ENCODE measurements at regions not wholly inside any gene's neighbourhood (a gene's known extent, or its start where the extent isn't known, plus 50 kb on each side); places are given as distances from the start of the nearest gene placed in this dataset.
"Not testable (repeated sequence)": the region's sequence is repeated elsewhere in the genome, so short reads cannot be mapped to it uniquely, and the experiment has no call there.

DNA sequence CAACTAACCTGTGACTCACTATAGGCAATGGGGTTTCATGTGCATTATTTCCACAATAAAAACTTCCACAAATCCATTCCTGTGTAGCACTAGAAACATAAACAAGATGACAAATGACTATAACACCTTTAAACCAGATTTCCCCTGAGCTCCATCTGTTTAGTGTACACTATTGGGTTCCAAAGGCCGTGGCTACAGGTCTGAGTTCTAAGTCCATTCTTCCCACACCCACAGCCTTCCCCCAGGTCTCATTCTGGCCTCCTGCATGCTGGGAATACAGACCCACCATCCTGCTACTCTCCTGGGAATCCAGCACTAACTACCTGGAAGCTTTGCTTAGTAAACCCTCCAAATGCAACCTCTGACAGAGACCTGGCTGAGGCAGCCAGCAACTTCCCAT is 460.2 kb downstream of the RPIA start:
- DNase-seq (ENCODE audit: low read depth in 2 of 2), result not testable (repeated sequence)

DNA sequence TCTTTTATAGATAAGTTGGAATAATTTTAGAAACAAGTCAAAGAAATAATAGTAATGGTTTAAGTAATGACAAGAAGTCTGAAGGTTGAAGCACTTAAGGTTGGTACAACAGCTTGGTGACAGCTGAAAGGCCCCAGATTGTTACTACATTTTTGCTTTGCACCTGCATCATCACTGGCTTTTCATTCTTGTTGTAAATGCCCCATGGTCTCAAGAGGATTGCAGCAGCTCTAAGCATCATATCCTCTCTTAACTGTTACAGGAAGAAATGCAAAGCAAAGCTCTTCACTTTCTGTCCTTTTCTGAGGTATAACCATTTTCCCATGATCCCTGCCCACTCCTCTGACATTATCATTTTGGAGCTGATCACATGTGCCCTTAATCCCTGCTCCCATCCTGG is 461.0 kb downstream of the RPIA start:
- not testable (repeated sequence) for DNase-seq (ENCODE audit: low read depth in 2 of 2)

DNA sequence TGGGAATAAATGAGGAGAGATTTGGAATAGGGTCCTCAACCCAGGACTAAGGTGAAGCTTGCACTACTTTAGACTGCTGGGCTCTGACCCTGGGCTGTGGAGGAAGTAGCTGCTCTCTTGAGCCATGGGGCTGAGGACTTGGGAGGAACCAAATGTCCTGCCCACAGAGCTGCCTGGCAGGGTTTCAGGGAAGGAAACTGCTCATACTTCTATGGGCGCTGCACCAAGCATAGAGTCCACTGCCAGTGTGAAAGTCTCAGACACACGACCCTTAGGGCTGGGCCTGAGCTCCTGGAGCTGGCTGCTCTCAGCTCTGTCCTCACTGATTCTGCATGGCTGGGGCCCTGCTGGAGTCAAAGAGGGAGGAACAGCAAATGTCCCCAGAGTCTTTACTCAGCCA is 461.7 kb downstream of the RPIA start:
- DNase-seq (ENCODE audit: low read depth in 2 of 2), result not testable (repeated sequence)

DNA sequence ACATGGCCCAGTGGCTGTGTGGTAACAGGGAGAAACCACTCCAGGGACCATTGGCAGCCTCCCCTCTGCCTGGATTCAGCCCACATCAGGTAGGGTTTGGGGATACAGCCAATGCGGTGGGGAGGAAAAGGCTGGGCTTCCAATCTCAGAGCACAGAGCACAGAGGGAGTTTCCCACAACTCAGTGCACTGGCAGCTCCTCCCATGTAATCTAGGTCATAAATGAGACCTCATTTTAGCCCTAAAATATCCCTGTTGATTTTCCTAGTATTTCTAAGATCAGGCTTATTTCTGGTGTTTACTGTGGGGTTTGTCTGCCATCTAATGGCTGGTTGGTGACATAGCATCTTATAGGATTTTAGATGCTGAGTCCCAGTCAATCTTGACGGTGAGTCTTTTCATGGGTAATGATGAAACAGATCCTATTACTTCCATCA is 462.8 kb downstream of the RPIA start:
- not testable (repeated sequence) for DNase-seq (ENCODE audit: low read depth in 2 of 2)

DNA sequence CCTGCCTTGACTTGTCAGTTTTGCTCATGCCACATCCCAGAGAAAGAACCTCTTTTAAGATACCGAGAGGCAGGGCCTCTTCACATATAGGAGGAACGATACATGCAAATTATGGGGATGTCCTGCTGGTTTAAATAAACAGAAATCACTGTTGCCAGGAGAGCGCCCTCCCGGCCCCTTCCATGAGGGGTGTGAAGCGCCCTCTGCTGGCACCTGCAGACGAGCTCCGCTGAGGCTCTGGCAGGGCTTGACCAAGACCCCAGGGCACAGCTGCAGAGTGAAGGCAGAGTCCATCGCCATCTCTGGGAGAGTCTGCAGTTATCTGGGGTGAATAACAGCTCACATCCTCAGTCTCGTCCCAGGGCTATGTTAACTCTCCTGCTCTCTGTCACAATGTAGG is 468.8 kb downstream of the RPIA start:
- not testable (repeated sequence) for DNase-seq (ENCODE audit: low read depth in 2 of 2)

DNA sequence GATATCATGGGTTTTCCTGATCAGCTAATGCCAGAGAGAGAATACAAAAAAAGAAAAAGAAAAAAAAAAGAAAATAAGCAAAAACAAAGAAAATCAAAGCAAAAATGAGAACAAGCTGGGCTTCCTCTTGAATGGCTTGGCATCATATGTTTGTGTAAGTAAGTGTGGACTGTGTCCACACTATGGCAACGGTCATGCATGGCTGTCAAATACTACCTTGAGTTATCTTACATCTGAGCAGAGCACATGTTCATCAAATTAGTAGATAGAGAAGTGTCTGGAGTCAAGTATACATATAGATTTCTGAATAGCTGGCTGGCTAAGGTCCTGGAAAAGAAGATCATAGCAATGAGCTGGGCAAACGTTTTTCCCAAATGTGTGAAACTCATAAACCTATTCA is 470.2 kb downstream of the RPIA start:
- DNase-seq (ENCODE audit: low read depth in 2 of 2), result not testable (repeated sequence)

DNA sequence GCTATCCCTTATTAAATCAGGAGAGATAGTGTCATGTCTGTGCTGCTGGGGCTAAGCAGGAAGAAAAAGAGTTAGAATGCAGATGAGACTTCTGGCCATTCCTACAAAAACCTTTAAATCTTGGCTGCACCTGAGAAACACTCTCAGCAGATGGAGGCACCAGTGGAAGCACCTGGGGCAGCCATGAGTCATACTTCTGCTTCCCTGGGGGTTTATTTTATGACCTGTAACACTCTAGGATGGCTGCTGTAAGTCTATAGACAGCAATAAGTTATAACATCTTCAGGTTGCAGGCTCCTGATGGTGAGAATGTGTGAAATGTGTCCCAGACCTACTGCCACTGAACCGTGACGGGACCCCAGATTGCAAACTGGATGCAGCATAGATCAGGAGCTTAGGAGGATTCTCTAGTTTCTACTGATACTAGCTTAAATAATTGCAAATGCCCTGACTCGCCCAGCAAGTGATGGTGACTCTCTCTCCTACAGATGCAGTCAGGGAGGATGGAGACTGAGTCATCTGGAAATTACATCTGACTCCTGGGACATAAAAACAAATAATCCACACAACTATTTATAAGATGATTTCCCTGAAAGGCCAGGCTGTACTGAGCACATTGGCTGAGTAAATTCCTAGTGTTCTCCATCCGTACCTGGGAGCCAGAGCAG is 479.2 kb downstream of the RPIA start:
- DNase-seq (ENCODE audit: low read depth in 2 of 2), result not testable (repeated sequence)

DNA sequence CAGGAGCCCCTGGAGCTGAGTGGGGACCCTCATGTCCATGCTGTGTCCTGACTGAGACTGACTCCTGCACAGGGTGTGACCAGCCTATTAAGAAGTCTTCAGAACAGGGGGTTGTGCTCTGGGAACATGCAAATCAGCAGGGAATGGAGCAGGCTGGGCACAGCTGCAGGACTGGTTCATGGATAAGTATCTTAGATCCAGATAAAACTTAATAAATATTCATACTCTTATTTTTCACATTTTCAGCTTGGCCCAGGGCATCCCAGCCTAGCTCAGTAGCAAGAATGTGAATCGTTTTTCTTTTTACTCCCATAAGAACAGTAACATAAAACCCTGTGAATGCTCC is 479.7 kb downstream of the RPIA start:
- not testable (repeated sequence) for DNase-seq (ENCODE audit: low read depth in 2 of 2)

DNA sequence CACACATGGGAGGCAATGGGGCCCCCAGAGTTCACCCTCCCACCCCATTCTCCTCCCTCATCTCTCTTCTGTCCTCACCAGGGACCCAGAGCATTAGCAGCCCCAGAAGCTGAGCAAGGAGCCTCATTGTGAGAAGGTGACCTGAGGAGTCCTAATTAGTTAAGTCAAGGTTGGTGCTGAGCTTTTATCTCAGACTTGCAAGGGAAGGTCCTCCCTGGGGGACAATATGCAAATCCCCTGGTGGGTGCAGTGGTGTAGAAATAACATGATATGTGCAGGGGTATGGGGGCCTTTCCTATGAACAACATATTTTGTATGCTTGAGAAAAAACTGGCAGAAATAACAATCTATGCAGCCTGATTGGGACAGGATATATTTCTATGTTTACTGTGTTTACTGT is 485.5 kb downstream of the RPIA start:
- not testable (repeated sequence) for DNase-seq (ENCODE audit: low read depth in 2 of 2)

DNA sequence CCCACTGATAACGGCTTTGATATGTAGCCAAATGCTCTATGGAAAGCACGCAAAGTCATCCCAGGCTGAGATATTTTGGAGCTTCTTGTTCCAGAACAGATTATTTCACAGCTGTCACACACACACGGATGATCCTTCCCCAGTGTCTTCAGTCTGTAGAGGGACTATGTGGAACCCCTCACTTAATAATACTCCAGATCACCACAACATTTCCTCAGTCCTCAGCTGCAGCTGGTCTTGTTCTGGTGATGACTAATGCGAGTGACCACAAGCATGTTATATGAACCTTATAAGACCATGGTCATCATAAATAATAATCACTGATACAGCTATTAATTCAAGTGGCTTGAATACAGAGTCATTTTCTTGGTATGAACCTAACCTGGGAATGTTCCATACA is 490.7 kb downstream of the RPIA start:
- DNase-seq (ENCODE audit: low read depth in 2 of 2), result not testable (repeated sequence)

DNA sequence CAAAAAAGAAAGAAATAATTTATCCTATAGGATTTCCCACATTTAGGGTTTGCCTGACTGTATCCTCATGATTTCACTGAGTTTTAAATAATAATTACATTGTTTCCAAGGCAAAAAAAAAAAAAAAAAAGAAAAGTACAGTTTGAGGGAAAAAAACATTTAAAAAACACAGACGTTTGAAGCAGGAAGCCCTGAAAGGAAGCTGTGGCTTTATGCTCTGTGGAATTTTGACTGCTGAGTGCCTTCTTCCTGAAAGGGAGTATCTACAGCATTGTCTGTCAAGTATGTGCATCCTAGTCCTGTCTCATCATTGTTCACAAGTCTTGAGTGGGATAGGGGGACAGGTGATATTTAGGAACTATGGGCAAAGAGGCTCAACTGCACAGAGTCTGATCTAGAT is 493.3 kb downstream of the RPIA start:
- DNase-seq (ENCODE audit: low read depth in 2 of 2), result not testable (repeated sequence)

DNA sequence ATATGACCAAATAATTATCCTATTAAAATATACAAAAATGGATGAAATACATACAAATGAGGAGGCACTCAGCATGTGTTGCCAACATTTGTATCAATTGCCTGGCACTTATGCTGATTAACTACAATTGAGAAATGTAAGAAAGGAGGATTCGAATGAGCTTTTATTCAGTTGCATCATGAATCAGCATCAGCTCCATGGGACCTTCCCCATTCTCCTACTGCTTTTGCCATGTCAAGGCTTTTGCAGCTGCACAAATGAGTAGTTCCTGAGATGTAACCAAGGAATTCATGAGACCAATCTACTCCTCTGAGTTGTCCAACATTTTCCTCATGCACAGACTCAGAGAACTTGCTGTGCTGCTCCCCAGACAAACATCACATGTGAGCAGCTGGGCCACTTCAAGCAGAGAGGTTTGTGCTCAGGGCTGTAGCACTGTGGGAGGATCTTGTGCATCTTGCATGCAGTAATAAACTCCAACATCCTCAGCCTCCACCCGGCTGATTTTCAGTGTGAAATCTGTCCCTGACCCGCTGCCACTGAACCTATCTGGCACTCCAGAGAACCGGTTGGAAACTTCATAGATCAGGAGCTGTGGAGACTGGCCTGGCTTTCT is 504.3 kb downstream of the RPIA start:
- not testable (repeated sequence) for DNase-seq (ENCODE audit: low read depth in 2 of 2)

DNA sequence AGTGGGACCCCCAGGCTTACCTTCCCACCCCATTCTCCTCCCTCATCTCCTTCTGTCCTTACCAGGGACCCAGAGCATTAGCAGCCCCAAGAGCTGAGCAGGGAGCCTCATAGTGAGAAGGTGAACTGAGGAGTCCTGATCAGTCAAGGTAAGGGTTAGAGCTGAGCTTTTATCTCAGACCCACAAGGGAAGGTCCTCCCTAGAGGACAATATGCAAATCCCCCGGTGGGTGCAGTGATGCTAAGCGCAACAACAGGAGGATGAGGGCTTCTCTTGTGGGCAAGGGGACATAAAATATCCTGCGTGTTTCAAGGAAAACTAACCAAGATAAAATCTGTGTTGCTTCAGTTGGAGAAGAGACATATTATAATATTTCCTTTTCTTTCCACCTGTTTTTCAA is 505.2 kb downstream of the RPIA start:
- DNase-seq (ENCODE audit: low read depth in 2 of 2), result not testable (repeated sequence)

DNA sequence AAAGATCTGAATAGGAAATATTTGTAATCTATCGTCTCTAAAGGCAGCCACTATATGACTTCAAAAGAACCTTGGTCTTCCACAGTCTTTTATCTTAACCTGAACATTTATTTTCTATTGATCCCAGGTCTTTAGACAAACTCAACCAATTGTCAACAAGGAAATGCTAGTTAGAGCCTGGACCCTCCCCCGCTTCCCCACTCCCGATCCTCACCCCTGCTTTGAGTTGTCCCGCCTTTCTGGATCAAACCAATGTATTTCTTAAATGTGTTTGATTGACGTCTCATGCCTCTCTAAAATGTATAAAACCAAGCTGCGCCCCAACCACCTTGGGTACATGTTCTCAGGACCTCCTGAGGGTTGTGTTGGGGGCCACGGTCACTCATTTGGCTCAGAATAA is 506.6 kb downstream of the RPIA start:
- not testable (repeated sequence) for DNase-seq (ENCODE audit: low read depth in 2 of 2)

DNA sequence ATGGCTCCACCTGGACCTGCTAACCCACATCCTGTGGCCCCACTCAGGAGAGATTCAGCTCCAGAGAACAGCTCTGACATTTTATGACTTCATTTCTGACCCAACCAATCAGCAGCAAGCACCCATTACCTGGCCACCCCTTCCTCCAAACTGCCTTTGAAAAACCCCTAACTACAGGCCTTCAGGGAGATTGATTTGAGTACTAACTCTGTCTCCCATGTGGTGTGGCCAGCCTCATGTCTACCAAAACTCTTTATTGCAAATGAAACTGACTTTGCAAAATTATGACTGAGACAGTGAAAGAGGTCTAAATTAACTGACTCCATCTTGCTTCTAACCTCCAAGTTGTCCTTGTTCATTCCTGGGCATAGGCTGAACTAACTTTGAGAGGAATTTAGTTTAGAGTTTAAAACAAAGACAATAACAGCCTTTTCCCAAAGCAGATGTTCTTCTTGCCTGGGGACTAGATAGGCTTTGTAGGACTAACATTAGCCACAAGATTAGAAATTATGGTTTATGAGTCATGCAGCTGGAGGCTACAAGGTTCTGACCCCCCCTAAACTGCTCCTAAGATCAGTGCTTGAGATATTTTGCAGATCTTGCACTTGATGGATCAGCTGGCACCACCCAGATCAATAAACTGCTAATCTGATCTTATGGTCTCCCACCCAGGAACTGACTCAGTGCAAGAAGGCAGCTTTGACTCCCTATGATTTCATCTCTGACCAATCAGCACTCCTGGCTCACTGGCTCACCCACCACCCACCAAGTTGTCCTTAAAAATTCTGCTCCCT is 508.2 kb downstream of the RPIA start:
- DNase-seq (ENCODE audit: low read depth in 2 of 2), result not testable (repeated sequence)

DNA sequence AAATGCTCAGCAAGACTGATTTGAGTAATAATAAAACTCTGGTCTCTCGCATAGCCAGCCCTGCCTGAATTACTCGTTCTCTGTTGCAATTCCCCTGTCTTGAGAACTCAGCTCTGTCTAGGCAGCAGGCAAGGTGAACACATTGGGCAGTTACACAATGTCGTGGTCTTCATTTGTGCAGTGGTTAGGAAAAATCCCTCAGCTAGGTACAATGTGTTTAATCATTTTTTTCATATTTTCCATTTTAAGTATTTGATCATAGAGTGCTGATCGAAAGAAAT is 508.7 kb downstream of the RPIA start:
- not testable (repeated sequence) for DNase-seq (ENCODE audit: low read depth in 2 of 2)

DNA sequence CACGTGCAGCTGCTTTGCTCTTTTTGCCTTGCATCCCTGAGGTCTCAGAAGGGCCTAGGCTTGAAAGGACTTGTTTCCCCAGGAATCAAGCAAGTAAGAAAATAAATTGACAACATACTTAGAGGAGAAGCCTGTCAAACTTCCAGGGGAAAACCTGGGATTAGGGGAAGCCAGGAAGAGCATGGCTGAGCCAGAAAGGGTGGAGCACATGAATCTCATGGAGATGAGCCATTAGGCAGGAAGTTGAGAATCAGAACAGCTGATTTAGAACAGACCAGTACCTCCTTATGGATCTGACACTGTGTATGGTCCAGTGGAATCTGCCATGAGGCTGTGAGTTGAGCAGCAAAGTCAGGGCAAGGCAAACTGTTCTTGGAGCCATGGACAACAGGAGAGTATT is 511.0 kb downstream of the RPIA start:
- DNase-seq (ENCODE audit: low read depth in 2 of 2), result not testable (repeated sequence)

DNA sequence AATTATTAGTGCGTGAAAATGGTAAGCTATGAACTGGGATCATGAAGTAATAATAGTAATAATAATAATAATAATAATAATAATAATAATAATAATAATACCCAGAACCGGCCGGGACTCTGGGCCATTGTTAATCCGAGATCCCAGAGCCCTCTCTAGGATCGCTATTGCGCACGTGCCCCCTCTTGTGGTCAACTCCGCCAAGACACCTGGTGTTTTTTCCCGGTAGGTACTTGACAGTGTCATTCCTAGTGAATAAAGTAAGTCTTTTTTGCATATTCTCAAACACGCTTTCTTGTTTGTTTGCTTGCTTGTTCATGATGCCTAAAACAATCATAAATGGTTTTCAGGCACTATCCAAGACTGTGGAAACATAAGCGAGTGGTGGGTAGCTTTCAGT is 513.7 kb downstream of the RPIA start:
- peak; percentile 12 to 36 for DNase-seq (ENCODE audit: low read depth in 2 of 2)

DNA sequence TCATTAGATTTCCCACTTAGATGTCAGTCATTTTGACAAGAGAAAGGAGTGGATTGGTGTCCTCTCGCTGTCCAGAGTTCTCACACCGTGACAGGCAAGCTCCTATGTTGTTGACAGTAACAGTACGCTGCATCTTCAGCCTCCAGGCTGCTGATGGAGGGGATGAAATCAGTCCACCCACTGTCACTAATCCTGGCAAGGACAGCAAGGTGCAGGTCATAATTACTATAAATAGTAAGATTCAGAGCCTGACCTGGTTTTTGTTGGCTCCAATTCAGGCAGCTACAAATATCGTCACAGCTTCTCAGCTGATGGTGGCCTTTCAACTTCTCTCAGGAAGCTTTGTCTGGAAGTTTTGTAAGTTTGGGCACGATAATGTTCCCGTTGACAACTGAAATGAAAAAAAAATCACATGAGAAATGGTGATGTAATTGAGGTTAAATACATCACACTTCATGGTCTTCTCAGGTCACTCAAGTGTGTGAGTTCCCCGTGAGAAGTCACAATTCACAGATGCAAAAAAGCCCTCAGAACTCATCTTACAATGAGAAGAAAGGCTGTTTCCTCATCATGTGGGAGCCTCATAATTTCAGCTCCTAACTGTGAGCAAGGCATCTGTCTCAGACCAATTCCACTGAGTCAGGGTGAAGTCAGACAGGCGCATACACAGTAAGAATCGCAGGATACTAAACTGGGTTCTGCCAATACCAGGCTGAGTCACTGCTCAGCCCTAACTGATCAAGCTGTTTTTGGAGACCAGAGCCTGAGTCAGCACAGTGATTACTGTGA is 516.9 kb downstream of the RPIA start:
- not testable (repeated sequence) for DNase-seq (ENCODE audit: low read depth in 2 of 2)

DNA sequence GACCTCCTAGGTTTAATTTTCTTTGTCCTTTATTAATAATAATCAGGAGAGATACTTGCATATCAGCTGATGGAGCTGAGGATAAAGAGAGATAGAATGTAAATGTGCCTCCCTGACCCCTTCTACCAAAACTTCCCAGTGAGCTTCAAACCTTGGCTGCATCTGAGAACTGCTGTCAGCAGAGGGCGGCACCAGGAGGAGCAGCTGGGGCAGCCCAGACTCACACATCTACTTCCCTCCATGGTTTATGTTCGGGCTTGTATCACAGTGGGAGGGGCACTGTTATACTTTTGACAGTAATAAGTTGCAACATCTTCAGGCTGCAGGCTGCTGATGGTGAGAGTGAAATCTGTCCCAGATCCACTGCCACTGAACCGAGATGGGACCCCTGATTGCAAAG is 521.7 kb downstream of the RPIA start:
- DNase-seq (ENCODE audit: low read depth in 2 of 2), result not testable (repeated sequence)

DNA sequence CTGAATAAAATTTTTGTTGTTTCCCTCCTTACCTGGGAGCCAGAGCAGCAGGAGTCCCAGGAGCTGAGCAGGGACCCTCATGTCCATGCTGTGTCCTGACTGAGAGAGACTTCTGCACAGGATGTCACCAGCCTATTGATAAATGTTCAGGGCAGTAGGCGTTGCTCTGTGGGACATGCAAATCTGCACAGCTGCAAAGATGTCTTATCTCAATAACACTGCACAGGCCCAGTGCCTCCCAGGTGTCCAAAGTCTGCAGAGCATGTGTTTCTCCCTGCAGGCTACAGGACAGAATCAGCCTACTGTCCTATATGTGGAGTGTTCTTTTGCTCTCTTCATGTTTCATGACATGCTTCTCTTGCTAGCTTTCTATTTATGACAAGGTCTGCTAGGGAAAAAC is 522.3 kb downstream of the RPIA start:
- not testable (repeated sequence) for DNase-seq (ENCODE audit: low read depth in 2 of 2)

DNA sequence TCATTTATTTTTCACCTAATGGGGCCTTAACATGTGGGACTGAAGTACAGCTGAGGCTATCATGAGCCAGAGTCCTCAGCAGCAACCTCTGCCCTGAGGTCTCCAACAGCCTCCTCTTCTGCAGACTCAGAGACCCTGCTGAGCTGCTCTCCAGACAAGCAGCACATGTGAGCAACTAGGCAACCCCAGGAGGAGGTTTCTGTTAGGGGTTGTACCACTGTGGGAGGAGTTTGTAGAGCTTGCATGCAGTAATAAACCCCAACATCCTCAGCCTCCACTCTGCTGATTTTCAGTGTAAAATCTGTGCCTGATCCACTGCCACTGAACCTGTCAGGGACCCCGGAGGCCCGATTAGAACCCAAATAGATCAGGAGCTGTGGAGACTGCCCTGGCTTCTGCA is 530.0 kb downstream of the RPIA start:
- DNase-seq (ENCODE audit: low read depth in 2 of 2), result not testable (repeated sequence)

Measured in stimulated activated CD8-positive, alpha-beta memory T cell treated with anti-CD3 and anti-CD28 coated beads, Interleukin-2, amount 100 ng/mL, for 48 hours (primary cell).